Spleen (tissue), 11 donors: ENCODE measurements at regions not wholly inside any gene's neighbourhood (a gene's known extent, or its start where the extent isn't known, plus 50 kb on each side); places are given as distances from the start of the nearest gene placed in this dataset.

ENCODE experiments used
- DNase-seq: peaks from one replicate; pipeline ENCODE4 v3.0.0-alpha.2; 2020
- H3K27ac ChIP-seq, 8 donors: fragments of 200-600 bp; sonication (generic) in 7 of 8; 1 replicate in 4 of 8; 2 replicates in 4 of 8; pipeline versions ENCODE4 v1.5.0 to v1.8.0; 2016 to 2021; ENCODE audit warnings: inconsistent platforms in 4 of 8, mild to moderate bottlenecking in 4 of 8, moderate library complexity in 1 of 8
- H3K27me3 ChIP-seq, 7 donors: fragments of 200-600 bp; sonication (generic) in 6 of 7; replicated peaks in 1 of 7; 1 replicate in 4 of 7; 2 replicates in 3 of 7; pipeline versions ENCODE4 v1.5.0 to v1.8.0; 2016 to 2021; ENCODE audit warnings: inconsistent platforms in 3 of 7, mild to moderate bottlenecking in 1 of 7
- H3K36me3 ChIP-seq, 6 donors: fragments of 200-600 bp; sonication (generic) in 5 of 6; 1 replicate in 4 of 6; 2 replicates in 2 of 6; pipeline versions ENCODE4 v1.5.0 to v1.8.0; 2016 to 2021; ENCODE audit warnings: inconsistent platforms in 2 of 6
- H3K4me1 ChIP-seq, 6 donors: fragments of 200-600 bp; sonication (generic) in 5 of 6; 1 replicate in 3 of 6; 2 replicates in 3 of 6; pipeline versions ENCODE4 v1.5.0 to v1.8.0; 2016 to 2021; ENCODE audit warnings: inconsistent platforms in 3 of 6
- H3K4me3 ChIP-seq, 8 donors: fragments of 200-600 bp; sonication (generic) in 7 of 8; 1 replicate in 4 of 8; 2 replicates in 4 of 8; pipeline versions ENCODE4 v1.5.0 to v1.8.0; 2016 to 2021; ENCODE audit warnings: inconsistent platforms in 4 of 8, mild to moderate bottlenecking in 4 of 8, moderate library complexity in 2 of 8
- H3K9me3 ChIP-seq, 8 donors: fragments of 200-600 bp; sonication (generic) in 7 of 8; 1 replicate in 4 of 8; 2 replicates in 4 of 8; pipeline versions ENCODE4 v1.5.0 to v1.8.0; 2016 to 2021; ENCODE audit warnings: inconsistent platforms in 4 of 8
- POLR2A ChIP-seq, 3 donors: fragments of 450-650 bp; IDR thresholded peaks; one replicate each; pipeline ENCODE4 v1.5.1; 2017; ENCODE audit warnings: antibody characterized with exemption in 3 of 3, mild to moderate bottlenecking in 1 of 3
- POLR2AphosphoS5 ChIP-seq, 3 donors: sonication (generic); formaldehyde crosslinking; IDR thresholded peaks; one replicate each; pipeline ENCODE4 v1.5.1; 2017; ENCODE audit warnings: antibody characterized with exemption in 3 of 3
- WGBS, 5 donors: extraction: QIAGEN DNeasy Blood & Tissue Kit in 3 of 5; methylation state at CpG; one replicate each; pipeline versions ENCODE4 v1.1.5 to v1.1.7; 2013 to 2018; 5-methylcytosine and 5-hydroxymethylcytosine counted together
- intact Hi-C: fragments of 100-400 bp; cut with DNase I; formaldehyde crosslinking; loops from one replicate; pipeline ENCODE4 v1.15.0; 2023; ENCODE audit warnings: low total_unique reads
- TF ChIP-seq, protein P1 (sequence below), 11 experiments: fragments of 200-600 bp in 7 of 11; fragments of 450-650 bp in 4 of 11; sonication (generic) in 4 of 11; IDR thresholded peaks in 8 of 11; conservative IDR thresholded peaks in 3 of 11; 1 replicate in 7 of 11; 2 replicates in 4 of 11; pipeline versions ENCODE4 v1.4.0 to v1.8.0; 2016 to 2021; ENCODE audit warnings: antibody characterized with exemption in 11 of 11, inconsistent platforms in 4 of 11, mild to moderate bottlenecking in 1 of 11
- donor health status: healthy with polysubstance abuse.
- donor health status: DM: no; HTN: no; CAD: no; lungs with moderate emphysema.
- donor health status: DM: no; HTN: no; CAD: no.
- donor health status: Bipolar disorder and iron deficiency.
- donor health status: healthy.
- donor health status: DM: no; HTN: no; CAD: no.
- donor health status: DM: yes; HTN: yes; CAD: no.

- TF ChIP-seq POLR2A (IDR thresholded peaks at IDR 0.05), result no peak
- no peak for TF ChIP-seq POLR2AphosphoS5 (IDR thresholded peaks at IDR 0.05)
- TF ChIP-seq, protein P1, sequence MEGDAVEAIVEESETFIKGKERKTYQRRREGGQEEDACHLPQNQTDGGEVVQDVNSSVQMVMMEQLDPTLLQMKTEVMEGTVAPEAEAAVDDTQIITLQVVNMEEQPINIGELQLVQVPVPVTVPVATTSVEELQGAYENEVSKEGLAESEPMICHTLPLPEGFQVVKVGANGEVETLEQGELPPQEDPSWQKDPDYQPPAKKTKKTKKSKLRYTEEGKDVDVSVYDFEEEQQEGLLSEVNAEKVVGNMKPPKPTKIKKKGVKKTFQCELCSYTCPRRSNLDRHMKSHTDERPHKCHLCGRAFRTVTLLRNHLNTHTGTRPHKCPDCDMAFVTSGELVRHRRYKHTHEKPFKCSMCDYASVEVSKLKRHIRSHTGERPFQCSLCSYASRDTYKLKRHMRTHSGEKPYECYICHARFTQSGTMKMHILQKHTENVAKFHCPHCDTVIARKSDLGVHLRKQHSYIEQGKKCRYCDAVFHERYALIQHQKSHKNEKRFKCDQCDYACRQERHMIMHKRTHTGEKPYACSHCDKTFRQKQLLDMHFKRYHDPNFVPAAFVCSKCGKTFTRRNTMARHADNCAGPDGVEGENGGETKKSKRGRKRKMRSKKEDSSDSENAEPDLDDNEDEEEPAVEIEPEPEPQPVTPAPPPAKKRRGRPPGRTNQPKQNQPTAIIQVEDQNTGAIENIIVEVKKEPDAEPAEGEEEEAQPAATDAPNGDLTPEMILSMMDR (IDR thresholded peaks at IDR 0.05 in 8 of 11, conservative IDR thresholded peaks at IDR 0.05 in 3 of 11), result no peak
- H3K27ac ChIP-seq, result no peak overlapping the region
- no peaks in the 10 kb centered on the region for H3K4me1 ChIP-seq
- 82 to 93% (median 87%) methylated on average over 10 of the region's 10 CpGs for WGBS, 5 donors
- no peak overlapping the region for H3K4me3 ChIP-seq
- DNase-seq, result no peak
- H3K9me3 ChIP-seq, result peaks cover 0 to 11% (median 6%) of the 10 kb centered on the region in 8 donors
- intact Hi-C loops, result no loop called here
- no peaks in the 10 kb centered on the region for H3K27me3 ChIP-seq
- H3K36me3 ChIP-seq, result no peaks in the 10 kb centered on the region
Measured at GRCh38 chr5:5902678-5903646, 475.4 kb downstream of the MED10 start.

GRCh38 chr5:5900350-5900749, 477.9 kb downstream of the ICE1 start:
- no peaks in the 10 kb centered on the region for H3K27me3 ChIP-seq
- 77 to 89% (median 84%) methylated on average over 6 of the region's 6 CpGs for WGBS, 5 donors

GRCh38 chr5:5899716-5900115, 477.2 kb downstream of the ICE1 start:
- no peak overlapping the region for H3K4me3 ChIP-seq
- DNase-seq, result no peak
- H3K9me3 ChIP-seq, result peaks cover 0 to 11% (median 6%) of the 10 kb centered on the region in 8 donors
- no peaks in the 10 kb centered on the region for H3K27me3 ChIP-seq
- WGBS, 5 donors, result 73 to 83% (median 80%) methylated on average over 3 of the region's 3 CpGs
- H3K27ac ChIP-seq, result no peak overlapping the region
- H3K4me1 ChIP-seq, result no peaks in the 10 kb centered on the region
- TF ChIP-seq POLR2AphosphoS5 (IDR thresholded peaks at IDR 0.05) (no peak), POLR2A (IDR thresholded peaks at IDR 0.05) (no peak)
- TF ChIP-seq, protein P1 (IDR thresholded peaks at IDR 0.05 in 8 of 11, conservative IDR thresholded peaks at IDR 0.05 in 3 of 11), result no peak
- intact Hi-C loops, result no loop called here
- H3K36me3 ChIP-seq, result no peaks in the 10 kb centered on the region

More at GRCh38 chr5:5900350-5900749, 477.9 kb downstream of the ICE1 start:
- no peaks in the 10 kb centered on the region for H3K36me3 ChIP-seq
- H3K9me3 ChIP-seq, result peaks cover 0 to 11% (median 6%) of the 10 kb centered on the region in 8 donors
- intact Hi-C loops, result no loop called here
- H3K4me1 ChIP-seq, result no peaks in the 10 kb centered on the region
- no peak overlapping the region for H3K4me3 ChIP-seq
- no peak for DNase-seq
- no peak overlapping the region for H3K27ac ChIP-seq
- no peak for TF ChIP-seq POLR2A (IDR thresholded peaks at IDR 0.05)
- TF ChIP-seq, protein P1 (IDR thresholded peaks at IDR 0.05 in 8 of 11, conservative IDR thresholded peaks at IDR 0.05 in 3 of 11), result no peak
- no peak for TF ChIP-seq POLR2AphosphoS5 (IDR thresholded peaks at IDR 0.05)

DNA sequence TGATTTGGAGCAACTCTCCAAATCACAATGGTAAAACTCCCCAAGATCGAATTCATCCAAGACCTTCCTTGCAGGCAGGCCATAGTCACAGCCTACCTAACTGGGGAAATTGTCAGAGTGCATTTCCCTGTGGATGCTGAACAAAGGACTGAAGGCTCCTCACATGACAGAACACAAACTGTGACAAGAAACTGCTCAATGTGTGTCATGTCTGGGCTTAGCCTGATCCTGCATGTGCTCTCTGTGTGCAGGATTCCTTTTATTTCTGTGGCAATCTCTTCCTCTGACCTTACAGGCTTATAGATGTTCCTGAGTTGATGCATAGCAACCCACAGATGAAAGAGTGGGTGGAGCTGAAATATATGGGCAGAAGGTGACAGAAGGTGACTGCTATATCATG, 465.8 kb downstream of the ICE1 start:
- 73 to 89% (median 84%) methylated on average over 1 of the region's 1 CpG for WGBS, 5 donors
- DNase-seq, result no peak
- no peak for TF ChIP-seq POLR2AphosphoS5 (IDR thresholded peaks at IDR 0.05)
- TF ChIP-seq POLR2A (IDR thresholded peaks at IDR 0.05), result no peak
- TF ChIP-seq, protein P1 (IDR thresholded peaks at IDR 0.05 in 8 of 11, conservative IDR thresholded peaks at IDR 0.05 in 3 of 11), result no peak
- H3K4me3 ChIP-seq, result no peak overlapping the region
- peaks cover 0 to 13% (median 5%) of the 10 kb centered on the region in 7 donors for H3K27me3 ChIP-seq
- no peaks in the 10 kb centered on the region for H3K9me3 ChIP-seq
- H3K36me3 ChIP-seq, result no peaks in the 10 kb centered on the region
- no peak overlapping the region for H3K27ac ChIP-seq
- peaks cover 0 to 11% (median 5%) of the 10 kb centered on the region in 6 donors for H3K4me1 ChIP-seq
- intact Hi-C loops, result loop anchor here (10.0 kb wide), 1 partner anchor 393 kb away; no protein-coding TSS in a partner anchor
